BJ (cell line): ENCODE measurements at regions not wholly inside any gene's neighbourhood (a gene's known extent, or its start where the extent isn't known, plus 50 kb on each side); places are given as distances from the start of the nearest gene placed in this dataset.
A peak's percentile ranks its signal among the peaks of the same experiment; 100 is the strongest.
"Not testable (repeated sequence)": the region's sequence is repeated elsewhere in the genome, so short reads cannot be mapped to it uniquely, and the experiment has no call there.

Experiments used
- CTCF ChIA-PET: fragments of 350-600 bp; formaldehyde crosslinking; extraction: SDS; loops from one replicate; lab custom pipeline; 2021; ENCODE audit warnings: antibody characterized with exemption, inconsistent platforms; lab: Yijun Ruan, JAX
- POLR2A ChIA-PET: fragments of 300-600 bp; sonication (Branson Sonifier 250); formaldehyde crosslinking; extraction: SDS; loops from one replicate; lab custom pipeline; 2021; ENCODE audit warnings: antibody characterized with exemption; lab: Charles Lee
- DNase-seq: peaks from one replicate; pipeline ENCODE4 v3.0.0-alpha.2; 2011; ENCODE audit warnings: low read depth
- H3K27me3 ChIP-seq: 2 replicates; pipeline ENCODE4 v1.6.0; 2011; ENCODE audit warnings: low read length; ENCODE audit not compliant: control insufficient read depth, insufficient read depth
- H3K36me3 ChIP-seq: 2 replicates; pipeline ENCODE4 v1.5.1; 2011; ENCODE audit warnings: low read length; ENCODE audit not compliant: control insufficient read depth, insufficient read depth
- H3K4me3 ChIP-seq: 2 replicates; pipeline ENCODE4 v1.5.1; 2011; ENCODE audit warnings: low read depth, mild to moderate bottlenecking, control low read depth, low read length
- CTCF ChIP-seq: IDR thresholded peaks from 2 replicates; pipeline ENCODE4 v1.5.1; 2011; ENCODE audit warnings: low read depth, mild to moderate bottlenecking, control low read depth, inconsistent platforms, low read length, moderate library complexity; ENCODE audit not compliant: insufficient read depth

GRCh38 chr2:179336782-179337534 lies 72.3 kb upstream of the SESTD1 start:
- CTCF ChIA-PET = interaction anchor here (0.9 kb wide), 1 partner anchor 17 kb away, joined by 3 read pairs; no protein-coding TSS in a partner anchor
- no peaks in the 10 kb centered on the region for H3K27me3 ChIP-seq
- peak; percentile 50 for DNase-seq
- no peaks in the 10 kb centered on the region for H3K36me3 ChIP-seq
- POLR2A ChIA-PET = no interaction called here
- no peak for TF ChIP-seq CTCF
- H3K4me3 ChIP-seq = no peak overlapping the region

- CTCF ChIA-PET = interaction anchor here (0.6 kb wide), 2 partner anchors 23 to 47 kb away, joined by 3 to 4 read pairs; no protein-coding TSS in a partner anchor
- no peak for DNase-seq
- Histone ChIP-seq H3K4me3 (no peak overlapping the region), H3K36me3 (no peaks in the 10 kb centered on the region), H3K27me3 (no peaks in the 10 kb centered on the region)
- POLR2A ChIA-PET = no interaction called here
- TF ChIP-seq CTCF = no peak
Measured at GRCh38 chr2:179335732-179336131, 71.1 kb upstream of the SESTD1 start.

- ChIA-PET POLR2A (no interaction called here), CTCF (no interaction called here)
- Histone ChIP-seq H3K36me3 (no peaks in the 10 kb centered on the region), H3K4me3 (no peak overlapping the region), H3K27me3 (no peaks in the 10 kb centered on the region)
- DNase-seq = no peak
- no peak for TF ChIP-seq CTCF
Measured at GRCh38 chr2:179332903-179333302, 68.3 kb upstream of the SESTD1 start.

GRCh38 chr2:179331061-179331460 lies 66.4 kb upstream of the SESTD1 start:
- ChIA-PET CTCF (no interaction called here), POLR2A (no interaction called here)
- no peaks in the 10 kb centered on the region for H3K27me3 ChIP-seq
- DNase-seq = no peak
- no peak for TF ChIP-seq CTCF
- no peak overlapping the region for H3K4me3 ChIP-seq
- H3K36me3 ChIP-seq = no peaks in the 10 kb centered on the region

- DNase-seq = no peak
- POLR2A ChIA-PET = no interaction called here
Measured at GRCh38 chr2:179322289-179322688, 57.7 kb upstream of the SESTD1 start.

GRCh38 chr2:179321034-179321433 lies 56.4 kb upstream of the SESTD1 start:
- H3K4me3 ChIP-seq, CTCF ChIA-PET, DNase-seq, H3K36me3 ChIP-seq, H3K27me3 ChIP-seq, POLR2A ChIA-PET: not testable (repeated sequence)

More at GRCh38 chr2:179322289-179322688, 57.7 kb upstream of the SESTD1 start:
- Histone ChIP-seq H3K4me3 (no peak overlapping the region), H3K27me3 (no peaks in the 10 kb centered on the region), H3K36me3 (no peaks in the 10 kb centered on the region)
- TF ChIP-seq CTCF = no peak
- CTCF ChIA-PET = no interaction called here

- POLR2A ChIA-PET, DNase-seq, CTCF ChIA-PET, H3K36me3 ChIP-seq, H3K4me3 ChIP-seq, H3K27me3 ChIP-seq: not testable (repeated sequence)
Measured at GRCh38 chr2:179314729-179315128, 50.1 kb upstream of the SESTD1 start.
